ENCODE measurements at regions not wholly inside any gene's neighbourhood (a gene's known extent, or its start where the extent isn't known, plus 50 kb on each side); places are given as distances from the start of the nearest gene placed in this dataset.
A peak's percentile ranks its signal among the peaks of the same experiment; 100 is the strongest.

- no peaks in the 10 kb centered on the region for H3K27me3 ChIP-seq (ENCODE audit: insufficient read depth in 3 of 3, low read length in 2 of 3)
- no peaks in the 10 kb centered on the region for H3K36me3 ChIP-seq (ENCODE audit: insufficient read depth in 1 of 2, low read depth in 1 of 2)
- H3K27ac ChIP-seq, result no peak overlapping the region
- no peak for ATAC-seq
- intact Hi-C loops (cut with DNase I), result no loop called here
- no peaks in the 10 kb centered on the region for H3K4me1 ChIP-seq
- no peak overlapping the region for H3K4me3 ChIP-seq
- WGBS, 3 donors, result 65 to 69% (median 66%) methylated on average over 6 of the region's 6 CpGs
- H3K9me3 ChIP-seq, result no peaks in the 10 kb centered on the region
- no peak for TF ChIP-seq CTCF (IDR thresholded peaks at IDR 0.05)
- no peak for DNase-seq
Observed at GRCh38 chr12:58727521-58727920, 192.8 kb downstream of the LRIG3 start.

GRCh38 chr12:58728397-58728796 lies 191.9 kb downstream of the LRIG3 start:
- Histone ChIP-seq H3K27me3 (ENCODE audit: insufficient read depth in 3 of 3, low read length in 2 of 3) (no peaks in the 10 kb centered on the region), H3K4me1 (no peaks in the 10 kb centered on the region), H3K36me3 (ENCODE audit: insufficient read depth in 1 of 2, low read depth in 1 of 2) (no peaks in the 10 kb centered on the region), H3K27ac (no peak overlapping the region), H3K4me3 (no peak overlapping the region), H3K9me3 (no peaks in the 10 kb centered on the region)
- no peak for TF ChIP-seq CTCF (IDR thresholded peaks at IDR 0.05)
- intact Hi-C loops (cut with DNase I), result no loop called here
- peak; percentile 63 to 84 (median 82) for ATAC-seq
- DNase-seq, result no peak
- WGBS, 3 donors, result 28 to 38% (median 29%) methylated on average over 1 of the region's 1 CpG

- Histone ChIP-seq H3K27me3 (ENCODE audit: insufficient read depth in 3 of 3, low read length in 2 of 3) (no peaks in the 10 kb centered on the region), H3K36me3 (ENCODE audit: insufficient read depth in 1 of 2, low read depth in 1 of 2) (no peaks in the 10 kb centered on the region), H3K4me1 (no peaks in the 10 kb centered on the region), H3K9me3 (no peaks in the 10 kb centered on the region), H3K4me3 (no peak overlapping the region), H3K27ac (no peak overlapping the region)
- ATAC-seq, result no peak
- no peak for TF ChIP-seq CTCF (IDR thresholded peaks at IDR 0.05)
- DNase-seq, result no peak
- intact Hi-C loops (cut with DNase I), result no loop called here
Observed at GRCh38 chr12:58731096-58731495, 189.2 kb downstream of the LRIG3 start.

GRCh38 chr12:58732894-58733293 lies 187.4 kb downstream of the LRIG3 start:
- Histone ChIP-seq H3K9me3 (no peaks in the 10 kb centered on the region), H3K27me3 (ENCODE audit: insufficient read depth in 3 of 3, low read length in 2 of 3) (no peaks in the 10 kb centered on the region), H3K27ac (no peak overlapping the region), H3K4me3 (no peak overlapping the region), H3K36me3 (ENCODE audit: insufficient read depth in 1 of 2, low read depth in 1 of 2) (no peaks in the 10 kb centered on the region), H3K4me1 (no peaks in the 10 kb centered on the region)
- intact Hi-C loops (cut with DNase I), result no loop called here
- ATAC-seq (no peak), DNase-seq (no peak)
- no peak for TF ChIP-seq CTCF (IDR thresholded peaks at IDR 0.05)
- 84 to 89% (median 86%) methylated on average over 3 of the region's 3 CpGs for WGBS, 3 donors

GRCh38 chr12:58741226-58741625 lies 179.1 kb downstream of the LRIG3 start:
- no peak for DNase-seq
- TF ChIP-seq CTCF (IDR thresholded peaks at IDR 0.05), result no peak
- intact Hi-C loops (cut with DNase I), result no loop called here
- 84 to 98% (median 90%) methylated on average over 2 of the region's 2 CpGs for WGBS, 3 donors
- no peaks in the 10 kb centered on the region for H3K36me3 ChIP-seq (ENCODE audit: insufficient read depth in 1 of 2, low read depth in 1 of 2)
- no peak for ATAC-seq
- no peak overlapping the region for H3K27ac ChIP-seq
- H3K4me3 ChIP-seq, result no peak overlapping the region
- H3K4me1 ChIP-seq, result no peaks in the 10 kb centered on the region
- H3K27me3 ChIP-seq (ENCODE audit: insufficient read depth in 3 of 3, low read length in 2 of 3), result no peaks in the 10 kb centered on the region
- peaks cover 7% of the 10 kb centered on the region for H3K9me3 ChIP-seq
